ENCODE measurements at regions not wholly inside any gene's neighbourhood (a gene's known extent, or its start where the extent isn't known, plus 50 kb on each side); places are given as distances from the start of the nearest gene placed in this dataset.

DNA sequence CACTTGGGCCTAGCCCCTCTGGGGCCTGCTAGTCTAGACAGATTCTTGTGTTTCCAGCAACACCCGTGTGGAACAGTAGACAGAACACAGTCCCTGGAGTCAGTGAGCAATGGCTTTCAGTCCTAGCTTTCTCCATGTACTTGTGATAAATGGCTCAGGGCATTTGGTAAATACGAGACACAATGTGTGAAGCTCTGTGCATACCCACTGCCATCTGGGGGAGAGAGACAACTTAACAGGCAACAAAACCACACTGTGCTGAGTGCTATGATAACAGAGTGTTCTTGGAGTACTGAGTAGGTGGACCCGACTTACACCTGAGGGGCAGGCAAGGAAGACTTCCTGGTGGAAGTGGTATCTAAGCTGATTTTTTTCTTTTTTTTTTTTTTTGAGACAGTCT is 86.3 kb upstream of the TBX3 start:
- TF ChIP-seq EZH2phosphoT487 (IDR thresholded peaks at IDR 0.05; ENCODE audit: insufficient read depth, low read depth) (no peak), EZH2 (IDR thresholded peaks at IDR 0.05; ENCODE audit: insufficient read depth, poor library complexity, severe bottlenecking) (no peak)

Data from GM23248 (cell line).